ENCODE measurements at regions not wholly inside any gene's neighbourhood (a gene's known extent, or its start where the extent isn't known, plus 50 kb on each side); places are given as distances from the start of the nearest gene placed in this dataset.

- TF ChIP-seq, protein P1, sequence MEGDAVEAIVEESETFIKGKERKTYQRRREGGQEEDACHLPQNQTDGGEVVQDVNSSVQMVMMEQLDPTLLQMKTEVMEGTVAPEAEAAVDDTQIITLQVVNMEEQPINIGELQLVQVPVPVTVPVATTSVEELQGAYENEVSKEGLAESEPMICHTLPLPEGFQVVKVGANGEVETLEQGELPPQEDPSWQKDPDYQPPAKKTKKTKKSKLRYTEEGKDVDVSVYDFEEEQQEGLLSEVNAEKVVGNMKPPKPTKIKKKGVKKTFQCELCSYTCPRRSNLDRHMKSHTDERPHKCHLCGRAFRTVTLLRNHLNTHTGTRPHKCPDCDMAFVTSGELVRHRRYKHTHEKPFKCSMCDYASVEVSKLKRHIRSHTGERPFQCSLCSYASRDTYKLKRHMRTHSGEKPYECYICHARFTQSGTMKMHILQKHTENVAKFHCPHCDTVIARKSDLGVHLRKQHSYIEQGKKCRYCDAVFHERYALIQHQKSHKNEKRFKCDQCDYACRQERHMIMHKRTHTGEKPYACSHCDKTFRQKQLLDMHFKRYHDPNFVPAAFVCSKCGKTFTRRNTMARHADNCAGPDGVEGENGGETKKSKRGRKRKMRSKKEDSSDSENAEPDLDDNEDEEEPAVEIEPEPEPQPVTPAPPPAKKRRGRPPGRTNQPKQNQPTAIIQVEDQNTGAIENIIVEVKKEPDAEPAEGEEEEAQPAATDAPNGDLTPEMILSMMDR (IDR thresholded peaks at IDR 0.05; ENCODE audit: poor library complexity, severe bottlenecking) = no peak
- no peak for TF ChIP-seq EZH2 (IDR thresholded peaks at IDR 0.05; ENCODE audit: borderline replicate concordance, insufficient read depth, low read length, poor library complexity, severe bottlenecking)
- TF ChIP-seq EP300 (conservative IDR thresholded peaks at IDR 0.05; ENCODE audit: poor library complexity, severe bottlenecking) = no peak
Measured at GRCh38 chr2:15816226-15816625, 124.1 kb upstream of the MYCN start.
